ENCODE measurements at regions not wholly inside any gene's neighbourhood (a gene's known extent, or its start where the extent isn't known, plus 50 kb on each side); places are given as distances from the start of the nearest gene placed in this dataset.

- no peak for TF ChIP-seq HOXA7 (CRISPR knock-in tag; IDR thresholded peaks at IDR 0.05)
- TF ChIP-seq FOXS1 (CRISPR knock-in tag; IDR thresholded peaks at IDR 0.05) = no peak
- TF ChIP-seq ATOH8 (CRISPR knock-in tag; IDR thresholded peaks at IDR 0.05; ENCODE audit: low read depth) = no peak
Measured at GRCh38 chr1:56235909-56236510, 343.4 kb downstream of the PLPP3 start (continued).

DNA sequence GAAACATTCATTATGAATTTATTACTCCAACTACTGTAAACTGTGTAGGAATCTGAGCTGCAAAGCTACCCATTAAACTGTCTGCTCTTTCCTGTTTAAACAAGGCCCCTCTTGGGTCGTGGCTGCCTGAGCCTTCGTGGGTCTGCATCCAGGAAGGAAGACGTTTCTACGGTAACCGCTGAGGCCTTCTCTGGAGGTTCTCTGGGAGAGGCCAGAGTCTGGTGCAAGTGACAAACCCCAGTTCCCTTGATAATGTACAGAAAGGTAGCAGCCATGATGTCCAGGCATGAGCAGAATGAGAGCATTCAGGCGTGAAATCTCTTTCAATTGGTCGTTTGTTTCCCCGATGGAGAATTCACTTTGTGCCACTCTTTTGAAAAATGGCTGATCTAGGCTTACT, 350.2 kb downstream of the PLPP3 start:
- POLR2A ChIA-PET = no interaction called here

GRCh38 chr1:56227886-56228285, 351.5 kb downstream of the PLPP3 start:
- Histone ChIP-seq H3K27ac (no peak overlapping the region), H3K4me2 (no peak overlapping the region), H3K4me1 (no peaks in the 10 kb centered on the region), H3K9me3 (no peaks in the 10 kb centered on the region), H3K4me3 (no peak overlapping the region)
- POLR2A ChIA-PET = no interaction called here
- WGBS (ENCODE audit: missing lambda C conversion rate) = 60% methylated on average over 3 of the region's 3 CpGs
- no peak for DNase-seq (ENCODE audit: low read depth in 1 of 2, low spot score in 1 of 2)
- ATAC-seq = no peak
- no peak for TF ChIP-seq NFE2L2 (conservative IDR thresholded peaks at IDR 0.05; ENCODE audit: low read length)
- no peak for TF ChIP-seq JUNB (IDR thresholded peaks at IDR 0.05)
- no peak for TF ChIP-seq ZNF302 (CRISPR knock-in tag; IDR thresholded peaks at IDR 0.05)
- TF ChIP-seq PHF8 (IDR thresholded peaks at IDR 0.05; ENCODE audit: borderline replicate concordance, low read depth) = no peak
- no peak for TF ChIP-seq FOSB (CRISPR knock-in tag; IDR thresholded peaks at IDR 0.05)
- TF ChIP-seq RARB (CRISPR knock-in tag; IDR thresholded peaks at IDR 0.05) = no peak
- no peak for TF ChIP-seq MAZ (IDR thresholded peaks at IDR 0.05; ENCODE audit: borderline replicate concordance, low read depth, low read length)
- no peak for TF ChIP-seq SMC3 (IDR thresholded peaks at IDR 0.05)
- no peak for TF ChIP-seq TP53 (CRISPR knock-in tag; IDR thresholded peaks at IDR 0.05)
- no peak for TF ChIP-seq ZFP36 (IDR thresholded peaks at IDR 0.05; ENCODE audit: borderline replicate concordance, partially characterized antibody)
- TF ChIP-seq, protein P1, sequence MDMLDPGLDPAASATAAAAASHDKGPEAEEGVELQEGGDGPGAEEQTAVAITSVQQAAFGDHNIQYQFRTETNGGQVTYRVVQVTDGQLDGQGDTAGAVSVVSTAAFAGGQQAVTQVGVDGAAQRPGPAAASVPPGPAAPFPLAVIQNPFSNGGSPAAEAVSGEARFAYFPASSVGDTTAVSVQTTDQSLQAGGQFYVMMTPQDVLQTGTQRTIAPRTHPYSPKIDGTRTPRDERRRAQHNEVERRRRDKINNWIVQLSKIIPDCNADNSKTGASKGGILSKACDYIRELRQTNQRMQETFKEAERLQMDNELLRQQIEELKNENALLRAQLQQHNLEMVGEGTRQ (IDR thresholded peaks at IDR 0.05) = no peak
- no peak for TF ChIP-seq ESRRA (IDR thresholded peaks at IDR 0.05; ENCODE audit: borderline replicate concordance, low read length)
- TF ChIP-seq, protein P2, sequence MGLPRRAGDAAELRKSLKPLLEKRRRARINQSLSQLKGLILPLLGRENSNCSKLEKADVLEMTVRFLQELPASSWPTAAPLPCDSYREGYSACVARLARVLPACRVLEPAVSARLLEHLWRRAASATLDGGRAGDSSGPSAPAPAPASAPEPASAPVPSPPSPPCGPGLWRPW (IDR thresholded peaks at IDR 0.05) = no peak
- no peak for TF ChIP-seq HOXA7 (CRISPR knock-in tag; IDR thresholded peaks at IDR 0.05)
- no peak for TF ChIP-seq MAFK (IDR thresholded peaks at IDR 0.05; ENCODE audit: partially characterized antibody)
- CTCF ChIA-PET = interaction anchor here (0.6 kb wide), 1 partner anchor 117 kb away, joined by 4 read pairs; no protein-coding TSS in a partner anchor
- no peak for FAIRE-seq

More for the DNA sequence above, 350.2 kb downstream of the PLPP3 start:
- ATAC-seq (no peak), DNase-seq (ENCODE audit: low read depth in 1 of 2, low spot score in 1 of 2) (no peak), FAIRE-seq (no peak)
- Histone ChIP-seq H3K9me3 (no peaks in the 10 kb centered on the region), H3K27ac (no peak overlapping the region), H3K4me2 (no peak overlapping the region), H3K4me1 (no peaks in the 10 kb centered on the region), H3K4me3 (no peak overlapping the region)
- TF ChIP-seq PBX3 (IDR thresholded peaks at IDR 0.05) = no peak
- no peak for TF ChIP-seq RAD21 (conservative IDR thresholded peaks at IDR 0.05 in 1 of 2, IDR thresholded peaks at IDR 0.05 in 1 of 2)
- no peak for TF ChIP-seq CBX8 (IDR thresholded peaks at IDR 0.05)
- no peak for TF ChIP-seq HOXA7 (CRISPR knock-in tag; IDR thresholded peaks at IDR 0.05)
- TF ChIP-seq KDM5A (IDR thresholded peaks at IDR 0.05) = no peak
- TF ChIP-seq FOXS1 (CRISPR knock-in tag; IDR thresholded peaks at IDR 0.05) = no peak
- TF ChIP-seq KDM1A (IDR thresholded peaks at IDR 0.05; ENCODE audit: low read depth) = no peak
- TF ChIP-seq JUN (IDR thresholded peaks at IDR 0.05) = no peak
- TF ChIP-seq, protein P3, sequence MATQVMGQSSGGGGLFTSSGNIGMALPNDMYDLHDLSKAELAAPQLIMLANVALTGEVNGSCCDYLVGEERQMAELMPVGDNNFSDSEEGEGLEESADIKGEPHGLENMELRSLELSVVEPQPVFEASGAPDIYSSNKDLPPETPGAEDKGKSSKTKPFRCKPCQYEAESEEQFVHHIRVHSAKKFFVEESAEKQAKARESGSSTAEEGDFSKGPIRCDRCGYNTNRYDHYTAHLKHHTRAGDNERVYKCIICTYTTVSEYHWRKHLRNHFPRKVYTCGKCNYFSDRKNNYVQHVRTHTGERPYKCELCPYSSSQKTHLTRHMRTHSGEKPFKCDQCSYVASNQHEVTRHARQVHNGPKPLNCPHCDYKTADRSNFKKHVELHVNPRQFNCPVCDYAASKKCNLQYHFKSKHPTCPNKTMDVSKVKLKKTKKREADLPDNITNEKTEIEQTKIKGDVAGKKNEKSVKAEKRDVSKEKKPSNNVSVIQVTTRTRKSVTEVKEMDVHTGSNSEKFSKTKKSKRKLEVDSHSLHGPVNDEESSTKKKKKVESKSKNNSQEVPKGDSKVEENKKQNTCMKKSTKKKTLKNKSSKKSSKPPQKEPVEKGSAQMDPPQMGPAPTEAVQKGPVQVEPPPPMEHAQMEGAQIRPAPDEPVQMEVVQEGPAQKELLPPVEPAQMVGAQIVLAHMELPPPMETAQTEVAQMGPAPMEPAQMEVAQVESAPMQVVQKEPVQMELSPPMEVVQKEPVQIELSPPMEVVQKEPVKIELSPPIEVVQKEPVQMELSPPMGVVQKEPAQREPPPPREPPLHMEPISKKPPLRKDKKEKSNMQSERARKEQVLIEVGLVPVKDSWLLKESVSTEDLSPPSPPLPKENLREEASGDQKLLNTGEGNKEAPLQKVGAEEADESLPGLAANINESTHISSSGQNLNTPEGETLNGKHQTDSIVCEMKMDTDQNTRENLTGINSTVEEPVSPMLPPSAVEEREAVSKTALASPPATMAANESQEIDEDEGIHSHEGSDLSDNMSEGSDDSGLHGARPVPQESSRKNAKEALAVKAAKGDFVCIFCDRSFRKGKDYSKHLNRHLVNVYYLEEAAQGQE (IDR thresholded peaks at IDR 0.05) = no peak
- 60% methylated on average over 8 of the region's 8 CpGs for WGBS (ENCODE audit: missing lambda C conversion rate)
- CTCF ChIA-PET = no interaction called here
